Neural progenitor cell (in vitro differentiated cells): ENCODE measurements at regions not wholly inside any gene's neighbourhood (a gene's known extent, or its start where the extent isn't known, plus 50 kb on each side); places are given as distances from the start of the nearest gene placed in this dataset.

Experiments
- DNase-seq: peaks from one replicate; pipeline ENCODE4 v3.0.0-alpha.2; 2016; ENCODE audit warnings: low spot score
- H2AFZ ChIP-seq: fragments of 200-600 bp; sonication (generic); replicated peaks from 2 replicates; pipeline ENCODE4 v1.6.1; 2016; ENCODE audit warnings: antibody characterized with exemption
- H3F3A ChIP-seq: fragments of 200-600 bp; sonication (generic); 2 replicates; pipeline ENCODE4 v1.6.1; 2016; ENCODE audit warnings: antibody characterized with exemption, low read depth
- H3K27ac ChIP-seq: fragments of 200-600 bp; sonication (generic); 2 replicates; pipeline ENCODE4 v1.5.1; 2016; ENCODE audit warnings: mild to moderate bottlenecking
- H3K27me3 ChIP-seq: fragments of 200-600 bp; sonication (generic); 2 replicates; pipeline ENCODE4 v1.6.1; 2016; ENCODE audit warnings: mild to moderate bottlenecking, moderate library complexity
- H3K36me3 ChIP-seq: fragments of 200-600 bp; sonication (generic); 2 replicates; pipeline ENCODE4 v1.5.1; 2016
- H3K4me1 ChIP-seq: fragments of 200-600 bp; sonication (generic); 2 replicates; pipeline ENCODE4 v1.6.1; 2016; ENCODE audit warnings: mixed run types
- H3K4me2 ChIP-seq: fragments of 200-600 bp; sonication (generic); 2 replicates; pipeline ENCODE4 v1.6.1; 2016
- H3K4me3 ChIP-seq: fragments of 200-600 bp; sonication (generic); 2 replicates; pipeline ENCODE4 v1.5.1; 2016
- H3K79me2 ChIP-seq: fragments of 200-600 bp; sonication (generic); 2 replicates; pipeline ENCODE4 v1.6.1; 2016; ENCODE audit warnings: low read depth
- H3K9ac ChIP-seq: fragments of 200-600 bp; sonication (generic); 2 replicates; pipeline ENCODE4 v1.6.1; 2016
- H3K9me3 ChIP-seq: fragments of 200-600 bp; sonication (generic); 2 replicates; pipeline ENCODE4 v1.5.1; 2016; ENCODE audit warnings: low read depth
- H4K20me1 ChIP-seq: fragments of 200-600 bp; sonication (generic); 2 replicates; pipeline ENCODE4 v1.6.1; 2016; ENCODE audit warnings: low read depth
- H3K27ac Mint-ChIP-seq: 3 replicates; pipeline ENCODE4 v1.8.0; 2021; ENCODE audit warnings: mixed read lengths
- H3K27me3 Mint-ChIP-seq: 2 replicates; pipeline ENCODE4 v1.8.0; 2022; ENCODE audit warnings: low read depth, mild to moderate bottlenecking, inconsistent platforms, moderate library complexity, mixed read lengths; ENCODE audit not compliant: insufficient read depth
- H3K36me3 Mint-ChIP-seq: 3 replicates; pipeline ENCODE4 v1.8.0; 2021; ENCODE audit warnings: mixed read lengths
- H3K4me1 Mint-ChIP-seq: 3 replicates; pipeline ENCODE4 v1.8.0; 2021; ENCODE audit warnings: mixed read lengths
- H3K4me3 Mint-ChIP-seq: 3 replicates; pipeline ENCODE4 v1.8.0; 2021; ENCODE audit warnings: mild to moderate bottlenecking, moderate library complexity, mixed read lengths
- H3K9me3 Mint-ChIP-seq: 3 replicates; pipeline ENCODE4 v1.8.0; 2020; ENCODE audit warnings: mixed read lengths
- CTCF ChIP-seq: fragments of 200-600 bp; sonication (generic); IDR thresholded peaks from 2 replicates; pipeline ENCODE4 v1.5.1; 2017; ENCODE audit warnings: antibody characterized with exemption, mild to moderate bottlenecking
- EZH2 ChIP-seq: fragments of 200-600 bp; sonication (generic); IDR thresholded peaks from 2 replicates; pipeline ENCODE4 v1.6.1; 2017; ENCODE audit warnings: antibody characterized with exemption, mild to moderate bottlenecking, moderate library complexity
- EZH2phosphoT487 ChIP-seq: fragments of 200-600 bp; sonication (generic); IDR thresholded peaks from 2 replicates; pipeline ENCODE4 v1.6.1; 2017; ENCODE audit warnings: antibody characterized with exemption

- Mint-ChIP-seq H3K27ac (no peak overlapping the region), H3K4me1 (no peaks in the 10 kb centered on the region), H3K4me3 (no peak overlapping the region), H3K36me3 (no peaks in the 10 kb centered on the region), H3K27me3 (no peaks in the 10 kb centered on the region), H3K9me3 (no peaks in the 10 kb centered on the region)
- no peak overlapping the region for H3K27ac ChIP-seq
- DNase-seq = no peak
- H3K4me1 ChIP-seq = no peaks in the 10 kb centered on the region
- peaks cover 4% of the 10 kb centered on the region for H3K9me3 ChIP-seq
- H3K9ac ChIP-seq = no peak overlapping the region
- H4K20me1 ChIP-seq = no peaks in the 10 kb centered on the region
- H3K27me3 ChIP-seq = no peaks in the 10 kb centered on the region
- TF ChIP-seq EZH2 (no peak), EZH2phosphoT487 (no peak), CTCF (no peak)
- no peak overlapping the region for H3K4me3 ChIP-seq
- no peaks in the 10 kb centered on the region for H3K36me3 ChIP-seq
- no peak overlapping the region for H3K4me2 ChIP-seq
- H2AFZ ChIP-seq = no peak overlapping the region
- H3F3A ChIP-seq = no peaks in the 10 kb centered on the region
- no peaks in the 10 kb centered on the region for H3K79me2 ChIP-seq
These were observed 417.4 kb upstream of the FMR1 start for GRCh38 chrX:147494365-147494764.

GRCh38 chrX:147498796-147499195 lies 412.9 kb upstream of the FMR1 start:
- Mint-ChIP-seq H3K4me1 (no peaks in the 10 kb centered on the region), H3K27me3 (no peaks in the 10 kb centered on the region), H3K36me3 (no peaks in the 10 kb centered on the region), H3K4me3 (no peak overlapping the region), H3K9me3 (peaks cover 3% of the 10 kb centered on the region), H3K27ac (no peak overlapping the region)
- H3K27me3 ChIP-seq = no peaks in the 10 kb centered on the region
- H3K36me3 ChIP-seq = no peaks in the 10 kb centered on the region
- H3K79me2 ChIP-seq = no peaks in the 10 kb centered on the region
- H3K4me1 ChIP-seq = no peaks in the 10 kb centered on the region
- no peak overlapping the region for H3K9ac ChIP-seq
- H3K27ac ChIP-seq = no peak overlapping the region
- DNase-seq = no peak
- no peak overlapping the region for H3K4me3 ChIP-seq
- no peaks in the 10 kb centered on the region for H3F3A ChIP-seq
- no peak overlapping the region for H3K4me2 ChIP-seq
- H2AFZ ChIP-seq = no peak overlapping the region
- H3K9me3 ChIP-seq = no peaks in the 10 kb centered on the region
- H4K20me1 ChIP-seq = no peaks in the 10 kb centered on the region
- TF ChIP-seq EZH2phosphoT487 (no peak), CTCF (no peak), EZH2 (no peak)

GRCh38 chrX:147522981-147523380 lies 388.7 kb upstream of the FMR1 start:
- Histone ChIP-seq H3K4me2 (no peak overlapping the region), H4K20me1 (no peaks in the 10 kb centered on the region), H2AFZ (no peak overlapping the region), H3K9ac (no peak overlapping the region), H3K79me2 (no peaks in the 10 kb centered on the region), H3K4me1 (no peaks in the 10 kb centered on the region), H3K27ac (no peak overlapping the region), H3K4me3 (no peak overlapping the region), H3K9me3 (no peaks in the 10 kb centered on the region), H3F3A (no peaks in the 10 kb centered on the region), H3K27me3 (no peaks in the 10 kb centered on the region), H3K36me3 (no peaks in the 10 kb centered on the region)
- TF ChIP-seq CTCF (no peak), EZH2 (no peak), EZH2phosphoT487 (no peak)
- no peak for DNase-seq
- Mint-ChIP-seq H3K27me3 (no peaks in the 10 kb centered on the region), H3K36me3 (no peaks in the 10 kb centered on the region), H3K9me3 (no peaks in the 10 kb centered on the region), H3K4me3 (no peak overlapping the region), H3K4me1 (no peaks in the 10 kb centered on the region), H3K27ac (no peak overlapping the region)

- H3K27me3 ChIP-seq = no peaks in the 10 kb centered on the region
- no peaks in the 10 kb centered on the region for H3F3A ChIP-seq
- no peaks in the 10 kb centered on the region for H4K20me1 ChIP-seq
- H3K9me3 ChIP-seq = no peaks in the 10 kb centered on the region
- no peak overlapping the region for H3K4me2 ChIP-seq
- DNase-seq = no peak
- Mint-ChIP-seq H3K36me3 (no peaks in the 10 kb centered on the region), H3K4me3 (no peak overlapping the region), H3K27me3 (no peaks in the 10 kb centered on the region), H3K27ac (no peak overlapping the region), H3K9me3 (no peaks in the 10 kb centered on the region), H3K4me1 (no peaks in the 10 kb centered on the region)
- H3K79me2 ChIP-seq = no peaks in the 10 kb centered on the region
- TF ChIP-seq EZH2phosphoT487 (no peak), CTCF (no peak), EZH2 (no peak)
- no peaks in the 10 kb centered on the region for H3K4me1 ChIP-seq
- H2AFZ ChIP-seq = no peak overlapping the region
- H3K9ac ChIP-seq = no peak overlapping the region
- no peaks in the 10 kb centered on the region for H3K36me3 ChIP-seq
- H3K27ac ChIP-seq = no peak overlapping the region
- H3K4me3 ChIP-seq = no peak overlapping the region
These were observed 378.3 kb upstream of the FMR1 start for GRCh38 chrX:147533426-147533825.
